HCT116 (cell line): ENCODE measurements at regions not wholly inside any gene's neighbourhood (a gene's known extent, or its start where the extent isn't known, plus 50 kb on each side); places are given as distances from the start of the nearest gene placed in this dataset.

ENCODE experiments used
- ATAC-seq: fragments of 200-7000 bp; cut with Tn5 transposase; 2 replicates; pipeline ENCODE4 v1.9.1; 2020; ENCODE audit warnings: mild to moderate bottlenecking, moderate library complexity
- BruUV-seq: library from RNA; stranded (reverse); fragments of 400-500 nt; replicated peaks from 2 replicates; lab custom pipeline; 2021; lab: Mats Ljungman, UMichigan
- CTCF ChIA-PET: fragments of 300-600 bp; sonication (Branson Sonifier 250); formaldehyde crosslinking; loops from one replicate; lab custom pipeline; 2021; ENCODE audit warnings: antibody characterized with exemption; lab: Charles Lee
- POLR2A ChIA-PET: fragments of 300-600, 350-600 bp; sonication (Branson Sonifier 250); formaldehyde crosslinking; loops from one replicate; lab custom pipeline; 2021; ENCODE audit warnings: antibody characterized with exemption; lab: Charles Lee
- RAD21 ChIA-PET, 2 experiments: fragments of 300-600 bp; sonication (Branson Sonifier 250); formaldehyde crosslinking; loops; one replicate each; lab custom pipeline; 2023; ENCODE audit warnings: low total read pairs in 2 of 2; ENCODE audit not compliant: uncharacterized antibody in 2 of 2, unreplicated experiment in 2 of 2, low non-redundant PET in 1 of 2; lab: Charles Lee
- DNase-seq: peaks from one replicate; pipeline ENCODE4 v3.0.0-alpha.2; 2010; ENCODE audit warnings: low read depth, low spot score
- H2AFZ ChIP-seq: fragments of 200-600 bp; shearing (Covaris generic), sonication (generic); 2 replicates; pipeline ENCODE4 v1.6.1; 2017; ENCODE audit warnings: low read depth, mixed run types, mixed read lengths, antibody characterized with exemption, low read length; ENCODE audit not compliant: poor library complexity, severe bottlenecking
- H3K27ac ChIP-seq: 2 replicates; pipeline ENCODE4 v1.5.1; 2012; ENCODE audit warnings: low read depth, low read length
- H3K27me3 ChIP-seq: fragments of 200-600 bp; sonication (generic); 2 replicates; pipeline ENCODE4 v1.6.1; 2016; ENCODE audit warnings: mixed run types, low read length, mixed read lengths; ENCODE audit not compliant: insufficient read depth
- H3K36me3 ChIP-seq, 2 experiments: fragments of 200-500 bp in 1 of 2; fragments of 200-600 bp in 1 of 2; sonication (Bioruptor generic) in 1 of 2; sonication (generic) in 1 of 2; 2 replicates each; pipeline versions ENCODE4 v1.5.1 to v1.6.1; 2014 to 2016; ENCODE audit warnings: low read length in 2 of 2, inconsistent platforms in 1 of 2, mixed read lengths in 1 of 2, mixed run types in 1 of 2; ENCODE audit not compliant: insufficient read depth in 2 of 2, control insufficient read depth in 1 of 2
- H3K4me1 ChIP-seq, 2 experiments: fragments of 200-600 bp in 1 of 2; sonication (generic) in 1 of 2; 2 replicates each; pipeline versions ENCODE4 v1.5.1 to v1.6.1; 2012 to 2017; ENCODE audit warnings: low read length in 2 of 2, inconsistent platforms in 1 of 2, mild to moderate bottlenecking in 1 of 2, mixed read lengths in 1 of 2, mixed run types in 1 of 2, moderate library complexity in 1 of 2; ENCODE audit not compliant: insufficient read depth in 2 of 2, control insufficient read depth in 1 of 2
- H3K4me2 ChIP-seq: fragments of 200-600 bp; sonication (generic); 2 replicates; pipeline ENCODE4 v1.6.1; 2017; ENCODE audit warnings: mixed run types, low read length, mixed read lengths
- H3K4me3 ChIP-seq, 2 experiments: fragments of 200-600 bp in 1 of 2; sonication (generic) in 1 of 2; replicated peaks in 1 of 2; 2 replicates each; pipeline ENCODE4 v1.5.1; 2011 to 2016; ENCODE audit warnings: low read length in 2 of 2, control low read depth in 1 of 2, low read depth in 1 of 2, mild to moderate bottlenecking in 1 of 2, mixed read lengths in 1 of 2, mixed run types in 1 of 2
- H3K79me2 ChIP-seq: fragments of 200-600 bp; sonication (generic); 2 replicates; pipeline ENCODE4 v1.6.1; 2017; ENCODE audit warnings: mild to moderate bottlenecking, mixed run types, low read length, moderate library complexity, mixed read lengths; ENCODE audit not compliant: insufficient read depth
- H3K9ac ChIP-seq: fragments of 200-600 bp; sonication (generic); 2 replicates; pipeline ENCODE4 v1.6.1; 2016; ENCODE audit warnings: low read length, mixed read lengths
- H3K9me2 ChIP-seq: fragments of 200-600 bp; sonication (generic), shearing (Covaris generic); 2 replicates; pipeline ENCODE4 v1.6.1; 2017; ENCODE audit warnings: mixed run types, mild to moderate bottlenecking, moderate library complexity; ENCODE audit not compliant: insufficient read depth
- H3K9me3 ChIP-seq, 2 experiments: fragments of 200-500 bp in 1 of 2; fragments of 200-600 bp in 1 of 2; sonication (Bioruptor generic) in 1 of 2; sonication (generic) in 1 of 2; 2 replicates each; pipeline ENCODE4 v1.6.1; 2014 to 2017; ENCODE audit warnings: low read length in 2 of 2, mixed read lengths in 2 of 2, inconsistent platforms in 1 of 2, low read depth in 1 of 2, mild to moderate bottlenecking in 1 of 2, mixed run types in 1 of 2, moderate library complexity in 1 of 2; ENCODE audit not compliant: control insufficient read depth in 1 of 2, insufficient read depth in 1 of 2
- H4K20me1 ChIP-seq: fragments of 200-600 bp; sonication (generic), shearing (Covaris generic); 2 replicates; pipeline ENCODE4 v1.6.1; 2017; ENCODE audit warnings: mixed run types, mild to moderate bottlenecking, moderate library complexity; ENCODE audit not compliant: insufficient read depth
- EGR1 ChIP-seq: IDR thresholded peaks from 2 replicates; pipeline ENCODE4 v1.6.1; 2012; ENCODE audit warnings: low read depth
- EZH2phosphoT487 ChIP-seq: fragments of 200-600 bp; IDR thresholded peaks from 2 replicates; pipeline ENCODE4 v1.6.1; 2018; ENCODE audit warnings: antibody characterized with exemption, borderline replicate concordance
- ZNF274 ChIP-seq: fragments of 200-500 bp; sonication (Bioruptor generic); IDR thresholded peaks from 2 replicates; pipeline ENCODE4 v1.6.1; 2014; ENCODE audit warnings: mild to moderate bottlenecking, low read depth, low read length, inconsistent platforms
- intact Hi-C: fragments of 100-400 bp; cut with micrococcal nuclease; formaldehyde crosslinking; loops from 2 replicates; pipeline ENCODE4 v1.10.0; 2022
- TF ChIP-seq, protein P1 (sequence below): IDR thresholded peaks from 2 replicates; pipeline ENCODE4 v1.6.1; 2012
- TF ChIP-seq, protein P2 (sequence below): IDR thresholded peaks from 2 replicates; pipeline ENCODE4 v1.6.1; 2011; ENCODE audit warnings: mild to moderate bottlenecking, low read length, moderate library complexity; ENCODE audit not compliant: insufficient replicate concordance; ENCODE audit errors: extremely low read depth

DNA sequence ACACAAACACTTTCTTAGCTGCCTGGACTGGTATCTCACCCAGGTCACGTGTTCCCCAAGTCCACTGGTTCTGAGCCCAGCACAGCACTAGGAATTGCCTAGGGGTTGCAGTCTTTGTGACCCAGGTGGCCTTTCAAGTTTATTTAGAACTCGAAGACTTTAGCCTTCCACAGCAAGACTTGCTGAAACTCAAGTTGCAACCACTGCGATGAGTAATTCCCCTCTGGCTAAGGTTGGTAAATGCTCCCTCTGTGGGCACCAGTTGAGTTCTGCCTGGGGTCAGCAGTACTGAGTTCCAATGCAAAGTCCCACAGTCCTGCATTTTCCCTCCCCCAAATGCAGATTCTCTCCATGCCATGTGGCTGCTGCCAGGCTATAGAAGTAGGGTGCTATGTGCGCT lies 77.6 kb upstream of the MOCS1 start (continued):
- TF ChIP-seq EGR1, result no peak
- TF ChIP-seq, protein P1, sequence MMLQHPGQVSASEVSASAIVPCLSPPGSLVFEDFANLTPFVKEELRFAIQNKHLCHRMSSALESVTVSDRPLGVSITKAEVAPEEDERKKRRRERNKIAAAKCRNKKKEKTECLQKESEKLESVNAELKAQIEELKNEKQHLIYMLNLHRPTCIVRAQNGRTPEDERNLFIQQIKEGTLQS, result no peak

DNA sequence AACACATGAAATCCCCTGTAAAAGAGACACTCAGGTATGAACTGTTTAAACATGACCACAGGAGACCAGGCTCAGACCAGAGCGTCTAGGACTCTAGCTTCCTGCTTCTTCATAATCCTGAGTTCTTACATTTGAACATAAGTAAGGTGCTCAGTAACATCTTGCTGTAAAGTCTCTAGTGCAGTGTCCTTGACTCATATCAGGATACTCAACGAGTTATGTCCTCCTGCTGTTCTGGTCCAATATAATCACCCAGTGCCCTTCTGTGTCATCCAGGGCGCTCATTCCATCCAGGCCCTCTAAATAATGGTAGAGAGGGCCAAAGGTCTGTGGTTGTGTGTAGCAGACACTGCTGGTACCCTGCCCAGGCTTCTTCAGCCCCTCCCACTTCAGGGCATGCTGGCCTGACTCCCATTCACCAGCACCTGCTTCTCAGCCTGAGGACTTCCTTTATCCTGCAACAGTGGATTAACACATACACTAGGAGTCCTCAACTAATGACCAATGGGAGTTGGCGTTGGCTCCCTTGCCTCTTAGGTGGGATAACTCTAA lies 66.8 kb upstream of the MOCS1 start:
- Histone ChIP-seq H3K27me3 (peaks cover 12% of the 10 kb centered on the region; the same call in 1 of the 2 replicates), H3K9me3 (0 out of 4 replicates have a peak, but pooled peaks cover 0 to 6% of the 10 kb centered on the region in 2 experiments), H3K4me2 (no peak overlapping the region), H2AFZ (no peak overlapping the region), H3K79me2 (no peaks in the 10 kb centered on the region), H3K27ac (no peak overlapping the region), H3K36me3 (no peaks in the 10 kb centered on the region), H3K9me2 (no peaks in the 10 kb centered on the region), H3K9ac (no peak overlapping the region), H3K4me3 (no peak overlapping the region), H4K20me1 (no peaks in the 10 kb centered on the region), H3K4me1 (no peaks in the 10 kb centered on the region)
- ATAC-seq, result no peak
- TF ChIP-seq, protein P1, result no peak
- TF ChIP-seq EZH2phosphoT487, result no peak
- TF ChIP-seq, protein P2, sequence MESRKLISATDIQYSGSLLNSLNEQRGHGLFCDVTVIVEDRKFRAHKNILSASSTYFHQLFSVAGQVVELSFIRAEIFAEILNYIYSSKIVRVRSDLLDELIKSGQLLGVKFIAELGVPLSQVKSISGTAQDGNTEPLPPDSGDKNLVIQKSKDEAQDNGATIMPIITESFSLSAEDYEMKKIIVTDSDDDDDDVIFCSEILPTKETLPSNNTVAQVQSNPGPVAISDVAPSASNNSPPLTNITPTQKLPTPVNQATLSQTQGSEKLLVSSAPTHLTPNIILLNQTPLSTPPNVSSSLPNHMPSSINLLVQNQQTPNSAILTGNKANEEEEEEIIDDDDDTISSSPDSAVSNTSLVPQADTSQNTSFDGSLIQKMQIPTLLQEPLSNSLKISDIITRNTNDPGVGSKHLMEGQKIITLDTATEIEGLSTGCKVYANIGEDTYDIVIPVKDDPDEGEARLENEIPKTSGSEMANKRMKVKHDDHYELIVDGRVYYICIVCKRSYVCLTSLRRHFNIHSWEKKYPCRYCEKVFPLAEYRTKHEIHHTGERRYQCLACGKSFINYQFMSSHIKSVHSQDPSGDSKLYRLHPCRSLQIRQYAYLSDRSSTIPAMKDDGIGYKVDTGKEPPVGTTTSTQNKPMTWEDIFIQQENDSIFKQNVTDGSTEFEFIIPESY, result no peak
- TF ChIP-seq ZNF274, result no peak
- ChIA-PET POLR2A (no interaction called here), CTCF (no interaction called here), RAD21 (no interaction called here)
- no TSS peak for BruUV-seq
- intact Hi-C loops, result no loop called here
- DNase-seq, result no peak
